ENCODE measurements at regions not wholly inside any gene's neighbourhood (a gene's known extent, or its start where the extent isn't known, plus 50 kb on each side); places are given as distances from the start of the nearest gene placed in this dataset.
"Not testable (repeated sequence)": the region's sequence is repeated elsewhere in the genome, so short reads cannot be mapped to it uniquely, and the experiment has no call there.

DNA sequence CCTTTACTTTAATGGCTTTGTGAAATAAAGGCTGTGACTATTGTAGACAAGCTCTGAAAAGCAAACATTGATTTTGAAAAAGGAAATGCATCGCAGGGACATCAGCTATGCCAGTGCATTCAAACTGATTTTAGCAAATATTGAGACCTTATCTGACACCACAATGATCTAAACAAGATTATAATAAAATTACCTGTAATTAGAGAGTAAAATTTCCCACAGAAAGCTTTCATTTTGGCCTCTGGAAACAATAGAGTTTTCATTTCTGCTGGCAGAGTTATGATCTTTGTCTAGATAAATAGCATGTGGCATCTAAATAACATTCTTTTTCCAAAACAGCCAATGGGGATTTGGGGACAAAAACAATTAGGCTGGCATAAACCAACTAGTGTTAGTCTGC is 650.4 kb upstream of the PRMT6 start:
- Histone ChIP-seq H3K27me3 (ENCODE audit: control insufficient read depth in 3 of 3, insufficient read depth in 3 of 3, low read length in 3 of 3) (no peaks in the 10 kb centered on the region), H3K36me3 (ENCODE audit: control insufficient read depth in 3 of 3, insufficient read depth in 2 of 3, low read depth in 1 of 3, low read length in 3 of 3) (no peaks in the 10 kb centered on the region), H3K27ac (ENCODE audit: low read depth in 1 of 3, low read length in 2 of 3) (no peak overlapping the region), H3K4me3 (ENCODE audit: low read depth in 1 of 3, low read length in 3 of 3) (no peak overlapping the region), H3K9me3 (ENCODE audit: control insufficient read depth in 2 of 2, insufficient read depth in 1 of 2, low read depth in 1 of 2, low read length in 1 of 2) (no peaks in the 10 kb centered on the region), H3K4me1 (ENCODE audit: control insufficient read depth in 3 of 3, insufficient read depth in 2 of 3, low read depth in 1 of 3, low read length in 2 of 3) (no peaks in the 10 kb centered on the region)
- 59 to 68% (median 60%) methylated on average over 1 of the region's 1 CpG for whole genome bisulfite sequencing, 3 donors
- FAIRE-seq (no peak), DNase-seq (no peak)

DNA sequence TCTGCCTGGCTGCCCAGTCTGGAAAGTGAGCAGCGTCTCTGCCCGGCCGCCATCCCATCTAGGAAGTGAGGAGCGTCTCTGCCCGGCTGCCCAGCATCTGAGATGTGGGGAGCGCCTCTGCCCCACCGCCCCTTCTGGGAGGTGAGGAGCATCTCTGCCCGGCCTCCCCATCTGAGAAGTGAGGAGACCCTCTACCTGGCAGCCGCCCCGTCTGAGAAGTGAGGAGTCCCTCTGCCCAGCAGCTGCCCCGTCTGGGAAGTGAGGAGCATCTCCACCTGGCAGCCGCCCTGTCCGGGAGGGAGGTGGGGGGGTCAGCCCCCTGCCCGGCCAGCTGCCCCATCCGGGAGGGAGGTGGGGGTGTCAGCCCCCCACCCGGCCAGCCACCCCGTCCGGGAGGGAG is 644.2 kb upstream of the PRMT6 start:
- H3K27me3 ChIP-seq (ENCODE audit: control insufficient read depth in 3 of 3, insufficient read depth in 3 of 3, low read length in 3 of 3); H3K9me3 ChIP-seq (ENCODE audit: control insufficient read depth in 2 of 2, insufficient read depth in 1 of 2, low read depth in 1 of 2, low read length in 1 of 2); DNase-seq; H3K36me3 ChIP-seq (ENCODE audit: control insufficient read depth in 3 of 3, insufficient read depth in 2 of 3, low read depth in 1 of 3, low read length in 3 of 3); H3K4me3 ChIP-seq (ENCODE audit: low read depth in 1 of 3, low read length in 3 of 3); H3K27ac ChIP-seq (ENCODE audit: low read depth in 1 of 3, low read length in 2 of 3); H3K4me1 ChIP-seq (ENCODE audit: control insufficient read depth in 3 of 3, insufficient read depth in 2 of 3, low read depth in 1 of 3, low read length in 2 of 3); FAIRE-seq: not testable (repeated sequence)
- 86 to 91% (median 88%) methylated on average over 18 of the region's 18 CpGs for WGBS, 3 donors

DNA sequence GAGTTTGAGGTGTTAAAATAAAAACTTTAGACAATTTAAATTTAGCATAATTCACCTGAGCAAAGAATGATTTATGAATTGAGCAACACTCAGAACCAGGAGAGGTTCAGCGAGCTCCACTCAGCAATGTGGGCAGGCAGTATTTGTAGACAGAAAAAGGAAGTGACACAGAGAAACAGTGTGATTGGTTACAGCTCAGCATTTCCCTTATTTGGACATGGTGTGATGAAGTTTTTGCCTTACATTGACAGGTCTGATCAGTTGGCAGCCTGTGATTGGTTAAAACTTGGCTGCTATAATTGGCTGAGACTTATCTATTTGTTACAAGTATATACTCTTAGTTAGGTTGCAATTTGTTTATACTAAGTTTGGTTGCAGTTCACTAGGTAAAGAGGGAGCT is 621.2 kb upstream of the PRMT6 start:
- H3K4me1 ChIP-seq (ENCODE audit: control insufficient read depth in 3 of 3, insufficient read depth in 2 of 3, low read depth in 1 of 3, low read length in 2 of 3) = no peaks in the 10 kb centered on the region
- H3K4me3 ChIP-seq (ENCODE audit: low read depth in 1 of 3, low read length in 3 of 3) = no peak overlapping the region
- no peaks in the 10 kb centered on the region for H3K36me3 ChIP-seq (ENCODE audit: control insufficient read depth in 3 of 3, insufficient read depth in 2 of 3, low read depth in 1 of 3, low read length in 3 of 3)
- 72 to 91% (median 86%) methylated on average over 1 of the region's 1 CpG for WGBS, 3 donors
- DNase-seq (no peak), FAIRE-seq (no peak)
- H3K27ac ChIP-seq (ENCODE audit: low read depth in 1 of 3, low read length in 2 of 3) = no peak overlapping the region
- no peaks in the 10 kb centered on the region for H3K27me3 ChIP-seq (ENCODE audit: control insufficient read depth in 3 of 3, insufficient read depth in 3 of 3, low read length in 3 of 3)
- no peaks in the 10 kb centered on the region for H3K9me3 ChIP-seq (ENCODE audit: control insufficient read depth in 2 of 2, insufficient read depth in 1 of 2, low read depth in 1 of 2, low read length in 1 of 2)

DNA sequence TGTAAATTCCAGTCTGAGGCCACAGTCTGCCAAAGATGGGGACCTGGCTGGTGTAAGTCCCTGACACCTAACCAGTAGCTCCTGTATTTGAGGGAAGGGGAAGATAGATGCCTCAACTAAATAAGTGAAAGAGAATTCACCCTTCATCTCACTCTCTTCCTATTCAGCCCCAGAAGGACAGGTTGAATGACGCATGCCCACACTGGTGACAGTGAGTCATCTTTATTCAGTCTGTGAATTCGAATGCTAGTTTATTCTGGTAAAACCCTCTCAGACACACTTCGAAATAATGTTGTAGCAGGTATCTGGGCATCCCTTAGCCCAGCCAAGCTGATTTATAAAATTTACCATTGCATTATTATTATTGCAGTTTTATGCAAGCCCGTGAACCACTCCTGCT is 617.0 kb upstream of the PRMT6 start:
- WGBS, 3 donors = 72 to 80% (median 77%) methylated on average over 4 of the region's 4 CpGs

DNA sequence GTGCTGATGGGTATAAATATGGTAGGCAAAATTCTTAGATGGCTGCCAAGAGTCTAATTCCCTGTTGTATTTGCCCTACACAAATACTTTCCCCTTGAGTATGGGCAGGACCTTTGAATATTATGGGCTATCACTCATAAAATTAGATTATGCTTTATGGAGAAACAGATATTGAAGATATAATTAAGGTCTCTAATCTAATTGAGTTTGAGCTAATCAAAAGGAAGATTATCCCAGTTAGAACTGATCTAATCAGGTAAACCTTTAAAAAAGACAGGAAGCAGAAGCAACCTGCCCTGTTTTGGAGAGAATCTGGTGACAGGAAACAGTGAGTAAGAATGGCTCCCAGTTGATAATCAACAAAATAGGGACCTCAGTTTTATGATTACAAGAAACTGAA is 609.0 kb upstream of the PRMT6 start:
- no peaks in the 10 kb centered on the region for H3K36me3 ChIP-seq (ENCODE audit: control insufficient read depth in 3 of 3, insufficient read depth in 2 of 3, low read depth in 1 of 3, low read length in 3 of 3)
- no peak overlapping the region for H3K4me3 ChIP-seq (ENCODE audit: low read depth in 1 of 3, low read length in 3 of 3)
- H3K27me3 ChIP-seq (ENCODE audit: control insufficient read depth in 3 of 3, insufficient read depth in 3 of 3, low read length in 3 of 3) = no peaks in the 10 kb centered on the region
- FAIRE-seq (no peak), DNase-seq (no peak)
- no peak overlapping the region for H3K27ac ChIP-seq (ENCODE audit: low read depth in 1 of 3, low read length in 2 of 3)
- no peaks in the 10 kb centered on the region for H3K4me1 ChIP-seq (ENCODE audit: control insufficient read depth in 3 of 3, insufficient read depth in 2 of 3, low read depth in 1 of 3, low read length in 2 of 3)
- no peaks in the 10 kb centered on the region for H3K9me3 ChIP-seq (ENCODE audit: control insufficient read depth in 2 of 2, insufficient read depth in 1 of 2, low read depth in 1 of 2, low read length in 1 of 2)

More for the DNA sequence above, 617.0 kb upstream of the PRMT6 start:
- no peak for DNase-seq
- H3K9me3 ChIP-seq (ENCODE audit: control insufficient read depth in 2 of 2, insufficient read depth in 1 of 2, low read depth in 1 of 2, low read length in 1 of 2) = no peaks in the 10 kb centered on the region
- H3K4me3 ChIP-seq (ENCODE audit: low read depth in 1 of 3, low read length in 3 of 3) = no peak overlapping the region
- no peaks in the 10 kb centered on the region for H3K27me3 ChIP-seq (ENCODE audit: control insufficient read depth in 3 of 3, insufficient read depth in 3 of 3, low read length in 3 of 3)
- H3K36me3 ChIP-seq (ENCODE audit: control insufficient read depth in 3 of 3, insufficient read depth in 2 of 3, low read depth in 1 of 3, low read length in 3 of 3) = no peaks in the 10 kb centered on the region
- no peaks in the 10 kb centered on the region for H3K4me1 ChIP-seq (ENCODE audit: control insufficient read depth in 3 of 3, insufficient read depth in 2 of 3, low read depth in 1 of 3, low read length in 2 of 3)
- no peak for FAIRE-seq
- no peak overlapping the region for H3K27ac ChIP-seq (ENCODE audit: low read depth in 1 of 3, low read length in 2 of 3)

DNA sequence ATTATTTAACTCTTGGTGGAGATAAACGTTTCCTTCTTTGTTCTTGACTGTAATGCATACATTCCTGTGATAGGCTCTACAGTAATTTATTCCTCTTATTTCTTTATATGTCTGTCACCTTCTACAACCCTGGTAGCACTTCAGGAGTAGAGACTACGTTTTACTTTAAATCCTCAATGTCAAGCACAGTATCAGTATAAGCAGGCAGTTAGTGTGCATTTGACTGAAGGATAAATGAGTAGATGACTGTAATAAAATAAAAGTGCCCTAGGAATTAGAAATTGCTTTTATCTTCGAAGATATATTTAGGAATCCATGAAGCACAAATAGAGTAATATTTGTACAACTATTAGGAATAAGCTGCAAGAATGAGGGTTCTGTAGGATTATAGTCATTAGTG is 599.6 kb upstream of the PRMT6 start:
- 36 to 49% (median 44%) methylated on average over 3 of the region's 3 CpGs for WGBS, 3 donors
- DNase-seq = no peak
- no peaks in the 10 kb centered on the region for H3K27me3 ChIP-seq (ENCODE audit: control insufficient read depth in 3 of 3, insufficient read depth in 3 of 3, low read length in 3 of 3)

DNA sequence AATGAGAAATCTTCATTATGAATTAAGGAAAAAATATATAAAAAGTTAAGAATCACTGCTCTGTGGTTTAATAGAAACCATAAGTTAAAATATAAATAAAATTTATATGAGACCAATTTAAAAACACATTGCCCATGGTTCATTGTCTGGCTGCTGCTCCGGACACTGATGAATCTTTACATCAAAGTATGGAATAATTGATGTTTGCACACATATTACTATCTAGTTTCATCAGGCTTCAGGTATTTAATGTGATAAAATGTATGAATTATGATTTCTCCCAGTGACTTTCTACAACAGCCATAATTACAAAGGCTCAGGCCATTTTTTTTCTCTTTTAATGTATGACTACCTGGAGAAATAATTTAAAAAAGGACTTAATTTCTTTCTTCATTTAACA is 599.1 kb upstream of the PRMT6 start:
- H3K27ac ChIP-seq (ENCODE audit: low read depth in 1 of 3, low read length in 2 of 3) = no peak overlapping the region
- no peak for FAIRE-seq

More for the DNA sequence above, 599.6 kb upstream of the PRMT6 start:
- Histone ChIP-seq H3K27ac (ENCODE audit: low read depth in 1 of 3, low read length in 2 of 3) (no peak overlapping the region), H3K4me3 (ENCODE audit: low read depth in 1 of 3, low read length in 3 of 3) (no peak overlapping the region), H3K9me3 (ENCODE audit: control insufficient read depth in 2 of 2, insufficient read depth in 1 of 2, low read depth in 1 of 2, low read length in 1 of 2) (no peaks in the 10 kb centered on the region), H3K36me3 (ENCODE audit: control insufficient read depth in 3 of 3, insufficient read depth in 2 of 3, low read depth in 1 of 3, low read length in 3 of 3) (no peaks in the 10 kb centered on the region), H3K4me1 (ENCODE audit: control insufficient read depth in 3 of 3, insufficient read depth in 2 of 3, low read depth in 1 of 3, low read length in 2 of 3) (no peaks in the 10 kb centered on the region)
- FAIRE-seq = no peak

DNA sequence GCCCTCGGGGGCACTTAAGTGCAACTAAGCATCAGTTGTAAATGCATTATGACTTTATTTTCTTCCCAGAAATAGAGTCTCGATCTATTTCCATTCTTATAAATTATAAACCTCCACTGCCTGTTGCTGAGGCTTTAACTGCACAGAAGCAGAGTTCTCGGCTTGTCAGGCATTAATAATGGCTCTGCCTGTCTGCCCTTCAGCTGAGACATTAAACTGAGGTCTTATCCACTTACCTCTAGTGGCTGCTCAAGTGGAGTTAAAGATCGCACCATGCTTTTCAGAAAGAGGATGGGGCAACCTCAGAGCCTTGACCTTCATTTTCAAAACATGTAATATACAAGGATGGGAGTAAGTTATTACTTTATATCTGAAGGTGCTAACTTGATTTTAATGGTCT is 597.6 kb upstream of the PRMT6 start:
- no peak overlapping the region for H3K27ac ChIP-seq (ENCODE audit: low read depth in 1 of 3, low read length in 2 of 3)
- 57 to 71% (median 63%) methylated on average over 4 of the region's 4 CpGs for WGBS, 3 donors
- H3K4me3 ChIP-seq (ENCODE audit: low read depth in 1 of 3, low read length in 3 of 3) = no peak overlapping the region
- H3K36me3 ChIP-seq (ENCODE audit: control insufficient read depth in 3 of 3, insufficient read depth in 2 of 3, low read depth in 1 of 3, low read length in 3 of 3) = no peaks in the 10 kb centered on the region
- H3K27me3 ChIP-seq (ENCODE audit: control insufficient read depth in 3 of 3, insufficient read depth in 3 of 3, low read length in 3 of 3) = no peaks in the 10 kb centered on the region
- H3K9me3 ChIP-seq (ENCODE audit: control insufficient read depth in 2 of 2, insufficient read depth in 1 of 2, low read depth in 1 of 2, low read length in 1 of 2) = no peaks in the 10 kb centered on the region
- no peaks in the 10 kb centered on the region for H3K4me1 ChIP-seq (ENCODE audit: control insufficient read depth in 3 of 3, insufficient read depth in 2 of 3, low read depth in 1 of 3, low read length in 2 of 3)
- no peak for FAIRE-seq
- DNase-seq = no peak

More for the DNA sequence above, 599.1 kb upstream of the PRMT6 start:
- no peaks in the 10 kb centered on the region for H3K36me3 ChIP-seq (ENCODE audit: control insufficient read depth in 3 of 3, insufficient read depth in 2 of 3, low read depth in 1 of 3, low read length in 3 of 3)
- WGBS, 3 donors = 81 to 85% (median 84%) methylated on average over 1 of the region's 1 CpG
- no peaks in the 10 kb centered on the region for H3K9me3 ChIP-seq (ENCODE audit: control insufficient read depth in 2 of 2, insufficient read depth in 1 of 2, low read depth in 1 of 2, low read length in 1 of 2)
- no peaks in the 10 kb centered on the region for H3K4me1 ChIP-seq (ENCODE audit: control insufficient read depth in 3 of 3, insufficient read depth in 2 of 3, low read depth in 1 of 3, low read length in 2 of 3)
- no peak for DNase-seq
- H3K4me3 ChIP-seq (ENCODE audit: low read depth in 1 of 3, low read length in 3 of 3) = no peak overlapping the region
- no peaks in the 10 kb centered on the region for H3K27me3 ChIP-seq (ENCODE audit: control insufficient read depth in 3 of 3, insufficient read depth in 3 of 3, low read length in 3 of 3)

DNA sequence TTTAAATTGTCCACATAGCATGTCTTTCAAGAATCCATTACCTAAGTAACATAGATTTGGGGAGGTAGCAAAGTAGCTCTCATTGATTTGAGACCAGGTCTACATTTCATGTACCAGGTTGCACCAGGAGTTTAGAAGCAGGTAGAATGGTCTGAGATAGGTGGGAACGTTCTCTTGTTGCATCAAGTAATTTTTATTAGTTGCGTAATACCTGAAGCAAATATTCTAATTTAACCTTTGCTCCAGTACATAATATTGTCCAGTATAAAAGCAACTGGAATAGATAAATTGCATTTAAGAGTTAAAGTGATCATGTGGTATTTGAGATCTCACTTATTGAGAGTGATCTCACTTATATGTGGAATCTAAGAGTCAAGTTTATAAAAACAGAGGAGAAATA is 597.1 kb upstream of the PRMT6 start:
- no peaks in the 10 kb centered on the region for H3K9me3 ChIP-seq (ENCODE audit: control insufficient read depth in 2 of 2, insufficient read depth in 1 of 2, low read depth in 1 of 2, low read length in 1 of 2)
- H3K36me3 ChIP-seq (ENCODE audit: control insufficient read depth in 3 of 3, insufficient read depth in 2 of 3, low read depth in 1 of 3, low read length in 3 of 3) = no peaks in the 10 kb centered on the region
- no peaks in the 10 kb centered on the region for H3K4me1 ChIP-seq (ENCODE audit: control insufficient read depth in 3 of 3, insufficient read depth in 2 of 3, low read depth in 1 of 3, low read length in 2 of 3)
- 74 to 80% (median 75%) methylated on average over 2 of the region's 2 CpGs for whole genome bisulfite sequencing, 3 donors
- no peak overlapping the region for H3K27ac ChIP-seq (ENCODE audit: low read depth in 1 of 3, low read length in 2 of 3)
- H3K4me3 ChIP-seq (ENCODE audit: low read depth in 1 of 3, low read length in 3 of 3) = no peak overlapping the region
- no peaks in the 10 kb centered on the region for H3K27me3 ChIP-seq (ENCODE audit: control insufficient read depth in 3 of 3, insufficient read depth in 3 of 3, low read length in 3 of 3)
- DNase-seq (no peak), FAIRE-seq (no peak)
